ENCODE measurements at regions not wholly inside any gene's neighbourhood (a gene's known extent, or its start where the extent isn't known, plus 50 kb on each side); places are given as distances from the start of the nearest gene placed in this dataset.

DNA sequence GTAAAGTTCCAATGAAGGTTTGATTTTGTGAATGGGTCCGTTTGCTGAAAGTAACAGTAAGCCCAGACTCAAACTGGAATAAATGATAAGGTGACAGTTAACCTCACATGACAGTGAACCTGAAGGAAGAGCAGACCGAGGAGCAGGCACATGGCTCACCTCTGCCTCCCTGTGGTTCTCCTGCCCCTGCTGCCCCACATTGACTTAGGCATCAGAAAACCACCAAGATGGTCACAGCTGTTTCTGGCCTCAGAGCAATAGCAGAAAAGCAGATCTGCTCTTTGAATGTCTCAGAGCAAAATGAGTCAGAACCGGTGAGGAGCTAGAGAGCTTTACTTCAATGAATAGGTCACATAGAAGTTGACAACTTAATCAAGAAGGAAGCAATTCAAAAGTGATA is 487.6 kb downstream of the METTL4 start:
- DNase-seq = no peak

DNA sequence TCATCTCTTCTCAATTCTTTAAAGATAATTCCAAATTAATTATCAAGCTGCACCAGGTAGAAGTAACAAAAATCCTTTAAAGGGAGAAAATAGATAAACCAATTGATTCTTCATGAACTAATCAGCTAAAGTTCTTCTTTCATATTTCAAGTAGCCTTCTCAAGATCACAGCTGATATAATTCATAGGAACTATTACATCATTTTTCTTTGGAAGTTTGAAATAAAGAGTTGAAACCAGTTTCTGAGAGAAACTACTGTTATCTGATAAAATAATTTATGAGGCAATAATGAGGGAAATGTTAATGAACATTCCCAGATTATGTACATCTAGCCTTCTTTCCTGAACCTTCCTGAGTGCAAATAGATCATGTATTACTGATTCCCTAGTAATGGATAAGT is 484.9 kb downstream of the METTL4 start:
- no peak for DNase-seq

DNA sequence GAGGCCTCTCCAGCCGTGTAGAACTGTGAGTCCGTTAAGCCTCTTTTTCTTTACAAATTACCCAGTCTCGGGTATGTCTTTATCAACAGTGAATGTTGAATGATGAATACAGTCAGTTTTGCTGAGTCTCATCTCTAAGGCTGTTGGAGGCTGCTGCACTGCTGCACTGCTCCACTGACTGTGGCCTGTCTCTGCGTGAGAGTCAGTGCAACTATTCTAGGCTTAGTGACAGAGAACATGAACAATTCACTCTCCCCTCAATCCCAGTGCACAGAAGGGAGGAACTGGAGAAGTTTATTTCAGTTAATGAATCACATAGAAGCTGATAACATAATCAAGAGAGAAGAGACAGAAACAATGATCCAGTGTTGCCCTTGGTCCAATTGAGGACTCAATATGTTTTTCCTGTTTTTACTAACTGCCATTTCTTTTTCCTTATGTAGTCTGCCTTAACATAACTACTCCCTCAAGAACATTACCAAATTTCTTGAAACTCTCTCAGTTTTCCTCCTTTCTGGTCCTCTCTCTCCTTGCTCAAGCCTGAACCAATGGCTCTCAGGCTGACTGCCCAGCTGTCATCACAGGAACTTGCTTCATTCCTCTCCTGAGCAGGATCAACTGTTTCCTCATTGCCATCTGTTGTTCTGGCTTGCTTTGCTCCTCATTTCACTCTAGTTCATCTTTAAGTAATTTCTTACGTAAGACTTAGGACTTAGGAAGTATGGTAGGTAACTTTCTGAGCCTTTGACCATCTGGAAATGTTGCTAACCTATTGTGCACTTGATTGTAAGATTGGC is 483.2 kb downstream of the METTL4 start:
- no peak for DNase-seq

- DNase-seq = no peak
Observed at GRCh38 chr18:2089396-2089795, 481.9 kb downstream of the METTL4 start.

- DNase-seq = no peak
Observed at GRCh38 chr18:2091937-2092336, 479.4 kb downstream of the METTL4 start.

DNA sequence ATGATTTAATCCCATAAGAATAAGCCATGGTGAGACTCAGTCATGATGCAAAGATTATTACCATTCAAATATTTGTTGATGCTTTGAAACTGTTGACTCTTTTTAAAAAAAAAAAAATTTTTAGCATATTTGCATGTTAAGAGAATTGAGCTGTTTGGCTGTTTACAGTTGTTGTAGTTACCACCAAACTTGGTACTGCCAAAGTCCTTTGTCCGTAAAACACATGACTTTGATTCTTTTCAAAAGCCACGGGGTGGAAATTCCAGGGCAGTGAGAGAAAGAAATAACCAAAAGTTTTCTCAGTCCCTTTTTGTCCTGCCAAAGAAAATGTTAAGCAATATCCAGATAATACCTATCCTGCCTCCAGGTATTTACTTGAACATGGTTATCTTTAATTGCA is 474.8 kb downstream of the METTL4 start:
- no peak for DNase-seq

DNA sequence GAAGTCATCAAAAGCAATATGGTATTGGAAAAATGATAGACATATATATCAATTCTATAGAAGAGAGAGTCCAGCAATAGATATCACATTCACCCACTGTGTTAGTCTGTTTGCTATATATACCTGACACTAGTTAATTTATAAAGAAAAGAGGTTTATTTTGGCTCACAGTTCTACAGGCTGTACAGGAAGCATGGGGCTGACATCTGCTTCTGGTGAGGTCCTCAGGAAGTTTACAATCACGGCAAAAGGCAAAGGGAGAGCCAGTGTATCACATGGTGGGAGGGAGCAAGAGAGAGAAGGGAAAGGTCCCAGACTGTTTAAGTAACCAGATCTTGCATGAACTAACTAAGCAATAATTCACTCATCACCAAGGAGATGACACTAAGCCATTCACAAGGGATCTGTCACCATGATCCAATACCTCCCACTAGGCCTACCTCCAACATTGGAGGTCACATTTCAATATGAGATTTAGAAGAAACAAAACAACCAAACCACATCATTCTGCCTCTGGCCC is 470.6 kb downstream of the METTL4 start:
- no peak for DNase-seq

GRCh38 chr18:2102022-2102421 is 469.3 kb downstream of the METTL4 start:
- DNase-seq = no peak

- no peak for DNase-seq
Observed at GRCh38 chr18:2103299-2103698, 468.0 kb downstream of the METTL4 start.

- DNase-seq = peak; percentile 16
Observed at GRCh38 chr18:2104620-2105462, 466.5 kb downstream of the METTL4 start.

GRCh38 chr18:2108591-2108990 is 462.7 kb downstream of the METTL4 start:
- no peak for DNase-seq

GRCh38 chr18:2111456-2111855 is 459.8 kb downstream of the METTL4 start:
- no peak for DNase-seq

- DNase-seq = no peak
Observed at GRCh38 chr18:2112435-2113045, 458.8 kb downstream of the METTL4 start.

GRCh38 chr18:2114289-2114688 is 457.0 kb downstream of the METTL4 start:
- DNase-seq = no peak

DNA sequence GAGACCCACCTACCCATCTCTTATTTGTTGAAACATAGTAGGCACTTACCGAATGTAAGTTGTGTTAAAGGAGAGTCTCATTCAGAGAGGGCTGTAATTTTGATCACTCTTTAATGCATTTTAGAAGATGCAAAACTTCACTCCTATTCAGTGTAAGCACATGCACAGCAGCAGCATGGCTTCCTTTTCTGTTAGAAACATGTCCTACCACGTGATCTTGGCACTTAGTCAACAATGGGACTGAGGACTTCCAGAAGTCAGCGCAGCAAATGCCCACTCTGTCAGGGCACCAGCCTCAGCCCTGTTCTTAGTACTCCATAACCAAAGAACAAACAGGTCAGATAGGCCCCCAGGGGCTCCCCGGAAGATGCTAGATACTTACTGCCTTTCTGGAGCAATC is 456.5 kb downstream of the METTL4 start:
- no peak for DNase-seq

DNA sequence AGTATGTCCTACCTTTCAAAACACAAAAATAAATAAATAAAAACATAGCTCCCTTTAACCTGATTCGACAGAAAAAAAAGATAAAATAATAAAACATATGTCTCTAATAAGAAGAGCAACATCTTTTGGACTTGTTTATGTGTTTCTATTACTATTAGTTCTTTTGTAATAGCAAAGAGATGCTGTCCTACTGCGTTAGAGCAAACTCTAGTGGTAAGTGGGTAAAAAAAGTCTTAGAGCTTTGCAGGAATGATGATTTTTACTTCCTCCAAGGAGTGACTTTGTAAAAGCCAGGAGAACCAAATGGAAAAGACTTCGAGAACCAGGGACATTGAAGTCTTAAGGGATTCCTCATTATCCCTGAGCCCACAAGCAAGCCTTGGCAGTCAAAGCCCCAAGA is 450.1 kb downstream of the METTL4 start:
- DNase-seq = no peak

- no peak for DNase-seq
Observed at GRCh38 chr18:2123077-2123476, 448.2 kb downstream of the METTL4 start.

DNA sequence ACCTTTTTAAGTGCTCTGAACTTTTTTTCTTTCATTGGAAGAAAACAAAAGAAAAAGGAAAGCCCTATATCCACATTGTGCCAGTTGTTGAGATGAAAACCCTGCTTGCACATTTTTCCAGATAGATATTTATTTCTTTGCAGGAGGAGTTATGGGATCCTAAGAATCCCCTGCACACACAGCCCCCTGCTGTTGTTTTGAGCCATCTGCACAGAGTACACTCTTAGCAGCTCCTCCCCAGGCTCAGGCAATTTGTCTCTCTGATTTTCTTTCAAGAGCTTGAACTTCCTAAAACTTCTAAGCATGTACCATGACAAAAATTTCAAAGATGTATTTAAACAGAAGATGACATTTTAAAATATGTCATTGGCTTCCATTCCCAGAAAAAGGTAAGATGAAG is 436.9 kb downstream of the METTL4 start:
- no peak for DNase-seq

- no peak for DNase-seq
Observed at GRCh38 chr18:2135309-2135708, 436.0 kb downstream of the METTL4 start.

- DNase-seq = no peak
Observed at GRCh38 chr18:2138552-2138951, 432.8 kb downstream of the METTL4 start.

DNA sequence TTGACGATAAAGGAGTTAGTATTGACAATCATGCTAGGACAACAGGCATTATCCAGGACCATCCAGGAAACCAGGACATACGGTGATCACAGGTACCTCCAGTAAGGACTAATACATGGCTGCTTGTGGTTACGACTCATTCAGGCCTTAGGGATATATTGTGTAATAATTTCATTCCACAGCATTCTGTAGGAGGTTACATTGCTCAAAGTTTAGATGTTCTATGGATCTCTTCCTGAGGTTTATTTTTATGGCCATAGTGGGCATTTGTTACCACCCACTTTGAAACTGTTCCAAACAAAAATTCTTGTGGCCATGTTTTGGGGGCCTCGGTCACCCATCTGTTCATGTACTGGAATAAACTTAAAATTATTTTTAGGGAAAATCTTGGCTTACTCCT is 431.6 kb downstream of the METTL4 start:
- no peak for DNase-seq

DNA sequence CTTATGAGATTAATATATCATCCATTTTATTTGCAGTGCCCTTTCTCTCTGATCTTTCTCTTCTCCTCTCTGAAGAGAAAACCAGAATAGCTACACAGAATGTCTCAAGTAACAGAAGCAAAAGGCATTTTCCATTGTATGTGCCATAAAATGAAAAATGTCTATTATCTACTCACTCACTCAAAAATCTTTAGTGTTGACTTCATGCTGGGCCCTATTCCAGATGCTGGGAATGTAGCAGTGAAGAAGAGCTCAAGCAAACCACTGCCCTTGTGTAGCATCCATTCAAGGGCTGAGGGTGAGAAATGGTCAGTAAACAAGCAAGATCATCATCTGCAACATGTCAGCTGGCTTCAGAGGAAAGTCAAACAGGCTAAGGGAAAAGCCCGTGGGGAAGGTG is 427.7 kb downstream of the METTL4 start:
- no peak for DNase-seq

DNA sequence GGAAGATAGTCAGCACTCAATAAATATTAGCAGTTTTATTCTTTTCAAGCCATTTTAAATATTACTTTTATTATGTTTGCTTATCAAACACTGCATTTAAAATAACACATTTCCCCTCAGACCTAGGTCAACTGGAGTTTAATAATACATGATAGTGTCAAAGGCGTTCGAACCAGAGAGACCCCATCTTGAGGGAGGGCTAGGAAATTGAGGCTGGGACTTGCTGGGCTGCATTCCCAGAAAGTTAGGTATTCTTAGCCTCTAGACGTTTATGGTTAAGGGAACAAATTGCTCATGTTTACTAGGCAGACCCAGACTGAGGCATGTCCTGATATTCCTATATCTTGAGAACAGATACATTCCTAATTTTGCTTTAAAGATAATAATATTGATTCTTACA is 426.5 kb downstream of the METTL4 start:
- DNase-seq = no peak

- no peak for DNase-seq
Observed at GRCh38 chr18:2146092-2146491, 425.2 kb downstream of the METTL4 start.

All from stimulated activated naive CD4-positive, alpha-beta T cell treated with Interleukin-2 at 50 U/mL for 16 hours (primary cell).